SIG-M5 treated with dmso at 0.1 percent for 504 hours (cell line): ENCODE measurements at regions not wholly inside any gene's neighbourhood (a gene's known extent, or its start where the extent isn't known, plus 50 kb on each side); places are given as distances from the start of the nearest gene placed in this dataset.
"Not testable (repeated sequence)": the region's sequence is repeated elsewhere in the genome, so short reads cannot be mapped to it uniquely, and the experiment has no call there.

Experiments used
- DNase-seq: peaks from one replicate; lab custom pipeline; 2025; ENCODE audit not compliant: unreplicated experiment; lab: John Stamatoyannopoulos, UW

DNA sequence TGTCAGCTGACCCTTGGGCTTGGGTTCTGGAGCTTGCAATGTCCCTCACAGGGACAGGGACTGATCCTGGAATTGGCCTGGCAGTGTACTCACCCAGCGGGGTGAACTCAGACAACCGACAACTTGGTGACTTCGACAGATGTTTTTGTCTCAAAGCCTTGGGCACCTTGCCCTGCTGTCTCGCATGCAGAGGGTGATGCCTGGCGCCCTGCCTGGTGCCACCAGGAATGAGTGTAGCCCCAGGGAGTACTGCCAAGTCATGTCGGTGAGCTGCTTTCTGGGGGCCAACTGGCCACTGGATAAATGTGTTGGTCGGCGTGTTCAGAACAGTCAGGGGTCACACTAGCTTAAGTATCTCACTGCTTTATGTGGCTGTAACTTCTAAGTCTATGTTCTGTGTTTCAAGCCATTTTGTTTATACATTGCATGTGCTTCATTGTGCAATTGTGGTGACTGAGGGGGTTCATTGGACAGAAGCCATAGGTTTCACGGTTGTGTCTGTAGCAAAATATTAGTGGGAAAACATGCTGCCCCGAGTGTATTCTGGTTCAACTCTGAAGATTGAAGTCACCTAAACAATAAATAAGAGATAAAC lies 96.3 kb upstream of the TNFSF11 start:
- no peak for DNase-seq

DNA sequence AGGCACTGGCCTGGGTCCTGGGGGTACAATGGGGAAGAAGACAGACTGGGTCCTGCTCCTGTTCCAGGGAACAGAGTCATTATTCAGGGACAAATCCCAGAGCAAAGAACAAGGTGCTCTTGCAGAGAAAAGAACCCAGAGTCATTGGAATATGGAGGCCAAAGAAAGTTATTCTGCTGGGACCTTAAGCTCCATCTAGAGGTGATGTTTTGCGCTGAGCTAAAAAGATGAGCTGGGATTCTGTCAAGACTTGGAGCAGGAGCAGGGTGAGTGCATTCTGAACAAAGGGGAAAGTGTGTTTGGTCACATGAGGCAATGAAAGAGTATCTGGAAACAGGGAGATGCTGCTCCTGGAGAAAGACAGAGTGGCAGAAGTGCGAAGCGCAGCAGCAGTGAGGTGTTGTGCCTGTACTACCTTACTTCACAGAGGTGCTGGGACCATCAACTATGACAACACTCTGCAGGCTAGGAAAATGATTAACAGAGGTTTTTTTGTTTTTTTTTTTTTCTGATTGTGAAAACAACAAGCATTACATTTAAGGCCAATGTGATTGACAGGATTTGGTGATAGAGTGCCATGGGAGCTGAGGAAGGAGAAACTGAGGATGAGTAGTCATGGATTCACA lies 95.3 kb upstream of the TNFSF11 start:
- peak; percentile 34 for DNase-seq

- DNase-seq: no peak
Observed at GRCh38 chr13:42484386-42484785, 89.6 kb upstream of the TNFSF11 start.

- DNase-seq: no peak
Observed at GRCh38 chr13:42485272-42485671, 88.7 kb upstream of the TNFSF11 start.

GRCh38 chr13:42486711-42487198 lies 87.2 kb upstream of the TNFSF11 start:
- DNase-seq: peak; percentile 56

GRCh38 chr13:42487221-42487620 lies 86.7 kb upstream of the TNFSF11 start:
- DNase-seq: no peak

DNA sequence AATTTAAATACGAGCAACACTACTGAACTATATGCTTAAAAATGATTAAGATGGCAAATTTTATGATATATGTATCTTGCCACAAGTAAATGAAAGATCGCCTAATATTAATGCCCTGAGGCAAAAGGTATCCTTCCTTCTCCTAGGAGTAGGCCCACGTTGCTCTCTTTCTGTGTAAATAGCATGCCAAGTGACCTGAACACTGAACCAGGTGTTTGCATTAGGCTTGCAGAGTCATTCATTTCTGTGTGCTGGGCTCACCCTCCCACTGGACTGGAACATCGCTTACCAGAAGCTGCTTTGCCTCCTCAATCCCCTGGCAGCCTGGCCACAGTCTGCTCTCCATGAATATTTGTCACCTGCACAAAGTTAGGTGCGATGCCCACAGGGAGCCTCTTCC lies 83.3 kb upstream of the TNFSF11 start:
- no peak for DNase-seq

DNA sequence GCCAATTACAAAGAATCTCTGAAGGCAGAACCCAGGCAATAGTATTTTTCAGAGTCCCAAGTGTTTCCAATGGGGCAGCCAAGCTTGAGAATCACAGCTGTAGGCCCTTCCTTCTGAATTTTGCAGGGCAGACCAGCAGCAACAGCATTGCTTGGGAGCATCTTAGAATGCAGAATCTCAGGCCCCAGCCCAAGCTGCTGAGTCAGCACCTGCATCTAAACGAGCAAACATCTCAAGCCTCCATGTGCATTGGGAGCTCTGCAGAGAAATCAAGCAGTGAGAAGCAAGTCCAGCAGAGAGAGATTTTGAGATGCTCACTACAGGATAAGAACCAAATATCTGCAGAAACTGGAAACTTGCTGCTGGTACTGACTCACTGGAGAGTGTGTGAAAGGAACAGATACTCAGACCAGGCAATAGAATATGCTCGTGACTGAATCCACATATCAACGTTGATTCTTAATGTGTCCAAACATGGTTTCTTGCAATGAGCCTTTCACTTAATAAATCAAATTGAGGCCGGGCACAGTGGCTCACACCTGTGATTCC lies 81.5 kb upstream of the TNFSF11 start:
- DNase-seq: no peak

- no peak for DNase-seq
Observed at GRCh38 chr13:42494157-42494556, 79.8 kb upstream of the TNFSF11 start.

GRCh38 chr13:42495255-42495654 lies 78.7 kb upstream of the TNFSF11 start:
- no peak for DNase-seq

GRCh38 chr13:42495751-42496150 lies 78.2 kb upstream of the TNFSF11 start:
- DNase-seq: no peak

DNA sequence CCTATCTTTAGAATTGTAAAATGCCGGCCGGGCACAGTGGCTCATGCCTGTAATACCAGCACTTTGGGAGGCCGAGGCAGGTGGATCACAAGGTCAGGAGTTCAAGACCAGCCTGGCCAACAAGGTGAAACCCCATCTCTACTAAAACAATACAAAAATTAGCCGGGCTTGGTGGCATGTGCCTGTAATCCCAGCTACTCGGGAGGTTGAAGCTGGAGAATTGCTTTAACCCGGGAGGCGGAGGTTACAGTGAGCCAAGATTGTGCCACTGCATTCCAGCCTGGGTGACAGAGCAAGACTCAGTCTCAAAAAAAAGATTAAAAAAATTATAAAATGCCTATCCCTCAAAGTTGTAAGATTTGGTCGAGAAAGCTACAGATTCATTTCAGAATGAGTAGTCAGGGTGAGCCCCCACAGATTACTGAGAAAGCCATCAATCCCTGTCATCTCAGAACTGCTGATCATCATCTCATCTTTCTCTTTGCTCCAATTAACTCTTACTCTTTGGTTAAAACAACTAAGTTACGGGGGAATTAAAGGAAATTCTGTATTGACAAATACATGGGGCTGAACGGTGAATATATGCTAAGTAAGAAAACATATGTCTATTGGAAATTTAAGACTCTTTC lies 76.9 kb upstream of the TNFSF11 start:
- not testable (repeated sequence) for DNase-seq

DNA sequence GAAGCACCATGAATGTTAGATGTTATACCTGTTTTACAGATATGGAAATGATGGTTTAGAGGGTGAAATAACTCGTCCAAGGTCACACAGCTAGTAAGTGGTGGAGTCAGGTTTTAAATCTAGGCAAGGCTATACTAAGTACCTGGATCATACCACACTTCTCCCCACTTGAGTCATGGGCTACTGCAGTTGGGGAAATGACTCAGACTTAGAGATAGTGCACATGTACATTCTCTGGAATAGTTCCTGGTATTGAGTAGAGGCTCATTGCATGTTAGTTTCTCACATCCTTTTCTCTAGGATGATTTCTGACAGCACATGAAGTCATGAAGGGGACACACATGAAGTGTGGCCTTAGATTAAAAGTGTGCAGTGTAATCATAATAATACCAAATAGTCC lies 76.2 kb upstream of the TNFSF11 start:
- no peak for DNase-seq

- DNase-seq: no peak
Observed at GRCh38 chr13:42498521-42498920, 75.4 kb upstream of the TNFSF11 start.
